GM19239 (cell line): ENCODE measurements at regions not wholly inside any gene's neighbourhood (a gene's known extent, or its start where the extent isn't known, plus 50 kb on each side); places are given as distances from the start of the nearest gene placed in this dataset.

ENCODE experiments used
- DNase-seq: peaks from one replicate; pipeline ENCODE4 v3.0.0; 2011; ENCODE audit warnings: low spot score; ENCODE audit not compliant: insufficient read length
- FAIRE-seq: peaks from 2 replicates; lab custom pipeline; 2011; peaks lifted over from hg19 to GRCh38; lab: Jason Lieb, UNC

DNA sequence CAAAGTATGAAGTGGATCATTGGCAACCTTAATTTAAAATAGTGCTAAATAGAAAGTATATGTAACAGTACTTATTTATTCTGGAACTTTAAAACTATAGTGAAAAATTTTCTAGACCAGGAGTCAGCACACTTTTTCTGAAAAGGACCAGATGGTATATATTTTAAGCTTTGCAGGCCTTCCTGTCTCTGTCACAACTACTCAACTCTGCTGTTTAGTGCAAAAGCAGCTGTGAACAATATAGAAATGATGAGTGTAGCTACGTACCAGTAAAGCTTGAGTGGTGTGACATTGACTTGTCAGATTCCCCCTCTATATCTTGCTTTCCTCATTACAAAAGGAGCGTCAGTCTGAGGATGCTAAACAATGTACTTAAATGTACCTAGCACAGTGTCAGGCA lies 88.1 kb upstream of the IGFBP3 start:
- no peak for FAIRE-seq

DNA sequence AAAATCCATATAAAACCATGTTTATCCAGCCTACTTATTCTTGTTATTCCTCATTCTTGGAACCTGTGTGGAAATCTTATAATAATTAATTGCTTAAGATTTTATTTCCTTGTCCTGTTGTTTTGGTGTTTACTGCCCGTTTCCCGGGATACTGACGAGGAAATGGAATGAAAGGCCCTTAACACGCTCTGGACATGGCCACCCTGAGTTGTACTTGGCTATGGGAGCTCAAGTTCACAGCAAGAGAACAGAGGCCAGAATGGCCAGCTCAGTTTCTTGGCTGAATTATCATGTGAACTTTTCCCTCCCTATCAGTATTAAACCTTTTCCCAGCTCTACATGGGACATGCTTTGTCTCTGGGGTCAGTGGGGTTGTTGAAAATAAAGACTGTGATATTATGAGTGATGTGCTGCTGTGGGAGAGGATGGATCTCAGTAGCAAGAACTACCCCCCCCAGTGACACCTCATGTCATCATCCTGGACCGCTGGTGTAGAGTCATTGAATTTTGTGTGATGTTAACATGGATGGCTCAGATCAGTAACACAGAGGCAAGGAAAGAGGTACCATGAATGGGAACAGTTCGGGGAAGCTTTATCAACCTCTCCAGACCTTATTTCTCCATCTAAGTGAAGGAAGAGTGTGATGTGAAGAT lies 87.0 kb upstream of the IGFBP3 start:
- FAIRE-seq, result no peak
- DNase-seq, result no peak

More for the DNA sequence above, 88.1 kb upstream of the IGFBP3 start:
- no peak for DNase-seq

DNA sequence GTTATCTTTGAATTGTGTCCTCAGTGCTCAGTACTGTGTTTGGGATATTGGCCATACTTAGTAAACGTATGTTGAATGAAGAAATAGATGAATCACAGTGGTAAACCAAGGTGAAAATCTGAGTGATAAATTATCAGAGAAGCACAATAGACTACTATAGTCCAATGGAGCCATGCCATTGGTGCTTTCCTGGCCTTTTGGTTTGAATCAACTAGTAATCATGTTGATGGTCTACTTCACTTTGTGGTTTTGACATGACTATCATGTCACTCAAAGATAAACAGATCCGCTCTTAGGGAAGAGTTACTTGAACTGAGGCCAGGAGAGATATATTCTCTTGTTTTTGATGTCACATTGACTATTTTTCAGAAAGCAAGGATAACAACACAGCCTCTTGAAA lies 86.1 kb upstream of the IGFBP3 start:
- FAIRE-seq, result no peak

DNA sequence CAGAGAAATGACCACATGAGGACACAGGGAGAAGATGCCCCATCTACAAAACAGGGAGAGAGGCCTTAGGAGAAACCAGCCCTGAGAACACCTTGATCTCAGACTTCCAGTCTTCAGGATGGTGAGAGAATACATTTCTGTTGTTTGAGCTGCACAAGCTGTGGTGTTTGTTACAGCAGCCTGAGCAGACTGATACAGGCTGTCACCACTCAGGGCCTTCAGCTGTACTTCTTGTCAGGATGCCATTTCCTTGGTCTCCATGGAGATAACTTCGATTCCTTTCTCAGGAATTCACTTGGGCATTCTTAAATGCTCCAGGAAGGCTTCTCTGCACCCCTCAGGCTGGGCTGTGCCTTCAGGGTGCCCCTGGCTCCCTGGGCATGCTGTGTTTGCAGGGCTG lies 85.7 kb upstream of the IGFBP3 start:
- FAIRE-seq, result no peak
- DNase-seq, result no peak

More for the DNA sequence above, 86.1 kb upstream of the IGFBP3 start:
- no peak for DNase-seq

DNA sequence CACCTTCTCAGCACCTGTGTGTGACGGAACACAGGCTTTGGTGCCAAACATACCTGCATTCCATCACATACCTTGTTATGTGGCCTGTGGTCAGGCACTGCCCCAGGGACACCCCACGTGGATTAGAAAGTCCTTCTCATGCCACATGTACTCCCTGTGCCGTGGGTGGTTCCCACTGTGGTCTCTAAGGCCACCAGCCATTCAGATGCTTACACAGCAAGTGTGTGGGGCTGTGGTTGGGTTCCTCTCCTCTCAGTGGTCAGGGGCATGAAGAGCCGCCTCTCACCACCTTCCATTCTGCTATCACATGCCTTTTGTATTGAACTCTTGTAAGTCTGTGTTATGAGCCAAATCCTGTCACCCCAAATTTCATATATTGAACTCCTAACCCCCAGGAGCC lies 85.1 kb upstream of the IGFBP3 start:
- no peak for DNase-seq
- FAIRE-seq, result no peak

- FAIRE-seq (no peak), DNase-seq (no peak)
Observed at GRCh38 chr7:46004965-46005364, 83.9 kb upstream of the IGFBP3 start.

GRCh38 chr7:46003896-46004875 lies 83.1 kb upstream of the IGFBP3 start:
- FAIRE-seq (no peak), DNase-seq (no peak)

GRCh38 chr7:46003161-46003560 lies 82.1 kb upstream of the IGFBP3 start:
- no peak for FAIRE-seq
- DNase-seq, result no peak

DNA sequence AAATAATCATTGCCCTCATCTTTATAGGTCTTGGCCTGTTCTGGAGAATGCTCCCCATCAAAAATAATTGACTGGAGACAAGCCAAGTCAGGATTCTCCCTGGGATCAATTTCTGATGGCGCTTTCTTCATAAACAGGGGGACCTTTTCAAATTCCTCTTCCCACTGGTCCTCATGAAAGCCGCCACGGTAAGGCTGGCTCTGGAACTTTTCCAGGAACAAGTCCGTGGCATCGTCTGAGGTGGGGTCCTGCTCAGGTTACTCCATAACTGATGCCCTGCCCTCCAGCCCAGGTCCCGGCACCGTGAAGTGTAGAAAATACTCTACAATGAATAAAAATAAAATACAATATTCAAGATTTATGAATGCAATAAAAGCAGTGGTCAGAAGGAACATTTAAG lies 79.4 kb upstream of the IGFBP3 start:
- DNase-seq (no peak), FAIRE-seq (no peak)

GRCh38 chr7:45999541-45999940 lies 78.5 kb upstream of the IGFBP3 start:
- FAIRE-seq, result no peak
- no peak for DNase-seq

DNA sequence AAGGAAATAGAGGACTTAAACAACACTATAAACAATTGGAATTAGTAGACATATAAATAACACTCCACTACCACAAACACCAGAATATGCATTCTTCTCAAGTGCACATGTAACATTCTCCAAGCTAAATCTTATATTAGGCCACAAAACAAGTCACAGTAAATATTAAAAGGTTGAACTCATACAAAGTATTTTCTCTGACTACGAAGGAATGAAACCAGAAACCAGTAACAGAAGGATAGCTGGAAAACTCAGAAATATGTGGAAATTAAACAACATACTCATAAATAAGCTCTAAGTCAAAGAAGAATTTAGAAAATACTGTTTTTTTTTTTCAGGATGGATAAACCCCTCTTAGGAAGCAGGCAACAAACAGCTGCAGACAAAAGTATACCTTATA lies 77.4 kb upstream of the IGFBP3 start:
- DNase-seq (no peak), FAIRE-seq (no peak)

- DNase-seq (no peak), FAIRE-seq (no peak)
Observed at GRCh38 chr7:45993621-45994020, 72.5 kb upstream of the IGFBP3 start.

- no peak for DNase-seq
- no peak for FAIRE-seq
Observed at GRCh38 chr7:45992826-45993225, 71.8 kb upstream of the IGFBP3 start.

DNA sequence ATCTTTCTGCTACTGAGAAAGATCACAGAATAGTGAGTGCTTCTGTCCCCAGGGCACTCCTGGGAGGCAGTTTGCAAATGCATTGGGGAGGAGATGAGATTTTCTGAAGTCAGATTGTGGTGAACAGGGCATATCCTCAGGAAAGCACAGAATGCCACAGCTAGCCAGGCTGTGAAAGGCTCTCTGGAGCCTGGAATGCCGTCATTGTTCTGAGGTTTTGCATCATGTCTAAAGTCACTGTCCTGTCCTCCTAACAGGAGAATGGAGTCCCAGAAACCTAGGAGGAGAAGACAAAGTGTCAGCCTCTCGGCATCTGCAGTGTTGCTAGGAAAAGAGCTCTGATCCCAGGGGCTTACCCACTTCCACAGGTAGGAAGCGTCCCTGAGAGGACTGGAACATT lies 69.2 kb upstream of the IGFBP3 start:
- no peak for DNase-seq
- FAIRE-seq, result no peak

DNA sequence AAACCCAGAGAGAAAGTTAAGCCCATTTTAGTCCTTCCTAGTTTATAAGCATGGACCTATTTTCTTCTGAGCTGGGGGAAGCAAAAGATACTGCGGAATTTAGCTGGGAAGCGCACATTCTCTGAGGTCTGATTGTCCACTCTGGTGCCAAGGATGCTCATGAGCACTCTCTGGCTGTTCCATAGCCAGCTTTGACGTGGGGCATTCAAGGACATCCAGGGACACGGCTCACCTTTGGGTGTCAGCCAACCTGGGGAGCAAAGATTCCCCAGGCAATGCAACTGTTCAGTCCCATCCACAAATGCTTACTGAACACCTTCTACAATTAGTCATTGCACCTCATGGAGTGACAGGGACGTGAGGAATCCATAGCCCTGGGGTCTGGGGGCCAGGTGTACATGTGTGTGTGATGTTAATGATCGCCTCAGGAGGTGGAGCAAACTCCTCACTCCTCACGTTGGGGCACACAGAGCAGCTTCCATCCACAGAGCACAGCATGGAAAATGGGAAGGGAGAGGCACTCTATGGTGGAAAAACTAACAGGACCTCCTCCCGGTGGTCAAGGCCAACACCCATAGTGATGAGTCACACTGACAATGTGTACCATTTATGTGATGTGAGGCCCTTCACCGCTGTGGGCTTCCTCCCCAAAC lies 67.5 kb upstream of the IGFBP3 start:
- DNase-seq (no peak), FAIRE-seq (no peak)

GRCh38 chr7:45987521-45988290 lies 66.6 kb upstream of the IGFBP3 start:
- FAIRE-seq (no peak), DNase-seq (no peak)

DNA sequence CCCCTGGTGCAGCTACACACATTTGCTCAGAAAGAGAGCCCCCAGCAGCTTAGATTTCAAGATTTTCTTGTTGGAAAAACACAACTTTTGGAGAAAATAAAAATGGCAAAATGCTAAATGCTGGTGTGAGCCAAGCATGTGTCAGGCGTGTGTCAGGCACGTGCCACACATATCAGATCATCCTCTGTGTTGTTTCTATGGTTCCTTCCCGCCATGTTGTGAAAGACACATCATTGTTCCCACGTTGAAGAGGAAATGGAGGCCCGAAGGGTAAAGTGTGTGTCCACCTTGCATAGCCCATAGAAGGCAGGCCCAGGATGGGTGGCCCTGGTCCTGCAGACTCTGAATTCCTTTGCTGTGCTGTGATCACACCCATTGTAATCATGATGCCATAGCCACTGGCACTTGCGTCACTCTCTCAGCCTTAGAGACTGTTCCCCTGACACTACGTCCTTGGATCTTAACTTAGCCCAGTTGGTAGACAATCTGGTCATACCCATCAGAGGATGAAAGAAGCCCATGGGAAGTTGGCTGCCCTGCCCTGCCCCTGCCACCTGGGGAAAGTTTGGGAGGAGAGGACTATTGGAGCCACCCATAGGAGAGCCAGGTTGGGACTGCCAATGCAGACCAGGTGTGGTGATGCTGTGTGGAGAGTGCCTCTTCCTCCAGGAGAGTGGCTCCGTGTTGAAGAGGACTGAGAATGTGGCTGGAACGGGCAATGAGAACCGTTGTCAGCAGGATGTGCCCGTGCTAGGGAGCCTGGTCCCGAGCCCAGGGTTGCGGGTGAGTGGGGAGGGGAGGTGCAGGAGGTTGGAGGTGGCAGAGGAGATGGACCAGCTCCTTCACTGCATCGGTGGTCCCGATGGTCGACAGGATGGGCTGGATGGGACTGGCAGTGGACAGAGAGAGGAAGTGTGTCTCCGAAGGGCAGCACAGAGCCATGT lies 65.6 kb upstream of the IGFBP3 start:
- DNase-seq (no peak), FAIRE-seq (no peak)

- no peak for DNase-seq
- no peak for FAIRE-seq
Observed at GRCh38 chr7:45985902-45986301, 64.8 kb upstream of the IGFBP3 start.
